Left hindlimb (tissue), 1 donor: ENCODE measurements at regions not wholly inside any gene's neighbourhood (a gene's known extent, or its start where the extent isn't known, plus 50 kb on each side); places are given as distances from the start of the nearest gene placed in this dataset.
A peak's percentile ranks its signal among the peaks of the same experiment; 100 is the strongest.
"Not testable (repeated sequence)": the region's sequence is repeated elsewhere in the genome, so short reads cannot be mapped to it uniquely, and the experiment has no call there.

Experiments used
- DNase-seq: peaks from one replicate; pipeline ENCODE4 v3.0.0-alpha.2; 2018

DNA sequence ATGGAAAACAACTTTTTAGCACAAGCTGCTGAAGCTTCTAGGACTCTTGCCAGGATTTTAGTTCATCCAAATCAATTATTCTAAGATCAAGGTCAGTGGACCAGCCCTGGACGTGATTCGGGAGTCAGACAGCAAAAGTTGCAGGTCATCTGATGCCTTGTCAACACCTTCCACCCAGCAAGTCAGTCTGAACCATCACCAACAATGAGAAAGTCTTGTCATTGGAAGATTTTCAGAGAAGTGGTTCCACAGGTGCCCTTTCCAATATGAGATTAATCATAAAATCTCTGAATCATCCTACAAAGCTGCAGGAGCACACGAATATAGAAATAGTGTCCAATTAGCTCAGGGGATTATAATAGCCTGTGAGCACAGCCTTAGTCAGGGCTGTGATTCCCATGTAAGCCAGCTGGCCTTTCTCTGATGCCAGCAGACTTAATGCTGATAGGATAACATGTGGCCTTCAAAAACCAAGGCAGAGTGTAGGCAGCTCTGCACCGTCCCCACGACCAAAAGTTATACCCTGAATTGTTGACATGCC, 445.0 kb upstream of the TRPC7 start:
- DNase-seq, result no peak

DNA sequence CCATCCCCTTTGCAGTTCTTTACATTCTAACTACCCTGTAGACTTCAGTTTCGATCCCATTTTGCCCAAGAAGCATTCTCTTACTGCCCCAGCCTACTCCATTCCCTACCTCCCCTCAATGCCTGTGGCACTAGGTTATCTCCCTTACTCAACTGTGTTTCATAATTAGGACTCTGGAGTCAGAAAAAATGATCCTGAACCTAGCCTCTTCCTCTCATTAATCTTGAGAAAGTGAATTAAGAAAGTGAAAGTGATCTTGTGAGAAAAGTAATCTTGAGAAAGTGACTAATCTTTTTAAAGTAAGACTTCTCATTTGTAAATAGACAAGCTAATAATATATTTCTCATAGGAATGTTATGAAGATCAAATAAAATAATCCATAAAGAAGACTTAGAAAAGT, 444.0 kb upstream of the TRPC7 start:
- no peak for DNase-seq

DNA sequence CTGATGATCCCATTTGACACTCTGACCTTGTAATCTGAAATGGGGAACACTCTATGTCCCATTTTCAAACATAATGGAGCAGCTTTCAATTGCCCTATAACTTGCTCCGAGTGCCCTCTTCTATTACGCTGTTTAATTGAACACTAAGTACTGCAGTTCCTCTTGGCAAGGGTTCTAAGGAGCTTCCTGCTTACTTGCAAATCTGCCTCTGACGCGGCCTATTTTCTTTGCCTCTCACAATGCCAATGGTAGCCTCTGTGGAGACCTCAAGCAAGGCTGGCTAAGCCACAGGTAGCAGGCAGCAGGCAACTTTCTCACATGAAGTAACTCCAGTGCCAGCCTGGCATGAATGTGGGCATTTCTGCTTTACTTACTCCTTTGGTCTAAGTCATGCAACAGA, 443.4 kb upstream of the TRPC7 start:
- no peak for DNase-seq

DNA sequence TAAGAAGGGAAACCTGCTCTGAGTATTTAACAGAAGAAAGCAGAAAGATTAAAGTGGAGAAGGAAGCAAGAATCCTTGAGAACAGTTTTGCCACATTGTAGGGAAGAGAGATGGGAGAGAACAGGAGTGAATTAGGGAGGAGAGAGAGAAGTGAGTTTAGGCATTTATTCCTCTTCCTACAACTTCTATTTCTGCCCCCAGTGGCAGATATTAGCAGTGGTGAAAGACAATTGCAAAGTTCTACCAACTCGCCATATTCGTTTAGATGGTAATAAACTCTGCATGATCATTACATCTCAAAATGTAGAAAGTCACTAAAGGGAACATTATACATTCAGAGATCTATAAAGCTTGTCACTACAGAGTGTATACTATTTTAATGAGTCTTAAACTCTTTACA, 440.1 kb upstream of the TRPC7 start:
- no peak for DNase-seq

DNA sequence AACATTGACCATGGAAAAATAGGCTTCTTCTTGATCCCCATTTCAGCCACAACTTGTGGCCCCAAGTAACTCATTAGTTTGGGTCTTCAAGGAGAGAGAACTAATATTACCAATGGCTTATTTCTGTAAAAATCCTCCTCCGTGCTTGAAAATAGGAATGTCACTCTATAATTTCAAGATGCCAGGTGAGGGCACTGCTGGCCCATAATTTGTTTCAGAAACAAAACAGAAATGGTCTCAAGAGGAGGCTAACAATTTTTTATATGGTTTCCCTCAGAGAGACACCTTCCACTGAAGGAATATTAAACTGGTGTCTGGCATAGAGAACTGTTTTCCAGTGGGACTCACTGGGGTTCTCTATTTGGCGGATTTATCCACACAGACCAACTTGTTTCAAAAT, 437.0 kb upstream of the TRPC7 start:
- DNase-seq, result no peak

DNA sequence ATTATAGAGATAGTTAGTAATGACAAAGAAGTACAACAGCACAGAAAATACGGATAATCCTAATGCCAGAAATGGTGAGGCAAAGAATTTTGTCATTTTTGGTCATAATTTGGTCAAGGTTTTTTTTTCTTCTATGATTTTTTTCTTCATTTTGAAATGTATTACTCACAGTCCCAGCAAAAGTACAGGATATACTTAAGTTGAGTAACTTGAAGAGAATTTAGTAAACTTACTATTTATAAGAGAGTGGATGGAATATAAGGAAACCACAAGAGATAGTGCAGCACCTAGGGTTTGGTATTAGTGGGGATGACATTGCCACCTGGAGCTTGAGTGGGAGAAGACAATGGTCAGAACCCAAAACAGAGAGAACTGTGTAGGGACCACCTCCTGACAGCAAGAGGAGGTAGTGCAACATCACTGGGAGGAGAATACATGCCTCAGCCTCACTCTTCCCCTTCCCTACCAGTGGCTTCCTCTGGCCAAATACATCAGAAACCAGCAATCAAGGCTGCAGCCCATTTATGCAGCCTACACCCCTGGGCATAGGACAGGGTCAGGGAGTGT, 434.5 kb upstream of the TRPC7 start:
- no peak for DNase-seq

DNA sequence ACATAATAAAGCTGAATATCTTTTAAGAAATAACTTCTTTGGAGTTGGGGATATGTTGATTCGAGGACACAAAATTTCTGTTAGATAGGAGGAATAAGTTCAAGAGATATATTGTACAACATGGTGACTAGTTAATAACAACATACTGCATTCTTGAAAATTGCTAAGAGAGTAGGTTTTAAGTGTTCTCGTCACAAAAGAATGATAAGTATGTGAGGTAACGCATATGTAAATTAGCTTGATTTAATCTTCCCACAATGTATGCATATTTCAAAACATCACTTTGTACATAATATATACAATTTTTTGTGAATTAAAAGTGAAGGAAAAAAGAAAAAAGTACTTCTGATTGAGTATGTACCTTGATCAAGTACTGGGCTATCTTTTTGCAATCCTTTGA, 428.0 kb upstream of the TRPC7 start:
- DNase-seq, result no peak

DNA sequence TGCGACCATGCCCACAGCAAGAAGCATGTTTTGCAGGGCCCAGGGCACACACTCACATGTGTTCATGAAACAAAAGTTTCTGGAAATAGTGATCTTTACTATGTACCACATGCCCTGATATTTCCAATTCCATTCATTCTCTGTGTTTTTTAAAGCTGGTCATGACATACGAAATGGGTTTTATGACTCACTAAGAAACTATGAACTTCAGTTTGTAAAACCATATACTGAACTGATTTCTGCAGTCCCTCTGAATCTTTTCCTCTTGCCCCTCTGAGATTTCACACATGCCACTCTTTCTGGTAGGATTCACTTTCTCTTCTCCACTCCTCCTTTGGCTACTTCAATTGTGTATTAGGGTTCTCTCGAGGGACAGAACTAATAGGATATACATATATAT, 416.1 kb upstream of the TRPC7 start:
- no peak for DNase-seq

DNA sequence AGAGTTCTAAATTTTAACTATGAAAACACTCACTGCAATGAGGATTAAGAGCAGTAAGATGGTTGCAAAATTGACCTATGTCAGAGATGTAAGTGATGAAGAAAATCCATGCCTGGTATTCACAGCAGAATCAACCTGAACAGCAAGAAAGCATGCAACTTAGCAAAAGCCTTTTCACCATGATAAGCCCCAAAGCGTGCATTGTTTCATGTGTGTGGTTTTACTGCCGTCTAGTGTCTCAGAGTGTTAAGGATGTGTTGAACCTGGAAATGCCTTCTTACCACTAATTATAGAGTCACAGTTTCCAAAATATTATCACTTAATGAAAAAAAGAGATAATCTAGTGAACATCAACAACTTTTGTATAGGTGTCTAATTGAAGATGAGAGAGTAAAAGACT, 415.2 kb upstream of the TRPC7 start:
- no peak for DNase-seq

DNA sequence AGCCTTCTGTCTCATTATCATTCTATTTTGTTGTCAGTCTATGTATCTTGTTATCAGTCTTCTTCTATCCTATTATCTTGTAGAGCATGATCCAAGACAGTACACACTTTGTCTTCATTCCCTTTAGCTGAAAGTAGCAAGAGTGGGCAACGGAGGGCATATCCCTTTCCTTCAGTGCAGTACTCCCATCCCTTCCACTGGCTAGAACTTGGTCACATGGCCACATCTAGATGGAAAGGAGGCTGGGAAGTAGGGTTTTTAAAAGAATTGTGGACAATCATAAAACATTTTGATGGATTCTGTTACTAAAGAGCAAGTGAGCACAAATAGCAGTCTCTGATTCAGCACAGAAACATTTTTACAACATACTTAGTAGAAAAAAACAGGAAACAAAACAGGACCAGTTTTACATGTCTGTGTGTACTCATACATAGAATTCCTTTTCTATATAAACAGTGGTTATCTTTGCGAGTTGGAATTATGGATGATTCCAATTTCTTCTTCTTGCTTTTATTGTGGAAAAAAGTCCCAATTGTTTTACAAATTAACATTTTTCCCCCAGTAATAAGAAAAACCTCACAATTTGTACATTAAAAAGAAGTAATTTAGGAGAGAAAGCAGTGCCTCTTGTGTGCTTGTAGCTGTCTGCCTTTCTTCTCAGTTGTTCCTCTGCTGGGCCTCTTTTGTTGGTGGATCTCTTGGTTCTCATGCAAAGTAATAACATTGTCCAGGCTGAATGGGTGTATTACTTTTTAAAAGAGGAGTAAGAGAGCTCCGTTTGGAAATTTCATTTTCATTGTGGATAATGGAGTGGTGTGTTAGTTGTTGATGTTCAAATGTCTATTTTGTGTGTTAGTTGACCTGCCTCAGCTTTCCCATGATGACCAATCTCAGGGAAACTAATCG, 410.9 kb upstream of the TRPC7 start:
- no peak for DNase-seq

DNA sequence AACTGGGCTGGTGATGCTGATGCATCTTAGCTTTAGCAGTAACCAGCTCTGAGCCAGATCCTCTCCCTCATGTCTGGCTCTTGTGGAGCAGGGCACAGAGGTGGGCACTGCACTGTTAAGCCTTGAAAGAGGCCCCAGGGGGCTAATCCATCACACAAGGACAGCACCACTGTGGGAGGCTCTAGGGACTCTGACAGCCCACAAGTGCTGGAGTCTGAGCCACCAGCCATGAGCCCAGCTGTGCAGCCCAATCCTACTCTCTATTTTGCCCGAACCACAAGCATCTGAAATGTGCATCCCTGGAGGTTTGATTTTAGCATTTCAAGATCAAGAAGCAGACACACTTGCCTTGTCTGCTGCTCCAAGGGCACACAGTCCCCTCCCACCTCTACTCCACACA, 407.1 kb upstream of the TRPC7 start:
- DNase-seq, result no peak

DNA sequence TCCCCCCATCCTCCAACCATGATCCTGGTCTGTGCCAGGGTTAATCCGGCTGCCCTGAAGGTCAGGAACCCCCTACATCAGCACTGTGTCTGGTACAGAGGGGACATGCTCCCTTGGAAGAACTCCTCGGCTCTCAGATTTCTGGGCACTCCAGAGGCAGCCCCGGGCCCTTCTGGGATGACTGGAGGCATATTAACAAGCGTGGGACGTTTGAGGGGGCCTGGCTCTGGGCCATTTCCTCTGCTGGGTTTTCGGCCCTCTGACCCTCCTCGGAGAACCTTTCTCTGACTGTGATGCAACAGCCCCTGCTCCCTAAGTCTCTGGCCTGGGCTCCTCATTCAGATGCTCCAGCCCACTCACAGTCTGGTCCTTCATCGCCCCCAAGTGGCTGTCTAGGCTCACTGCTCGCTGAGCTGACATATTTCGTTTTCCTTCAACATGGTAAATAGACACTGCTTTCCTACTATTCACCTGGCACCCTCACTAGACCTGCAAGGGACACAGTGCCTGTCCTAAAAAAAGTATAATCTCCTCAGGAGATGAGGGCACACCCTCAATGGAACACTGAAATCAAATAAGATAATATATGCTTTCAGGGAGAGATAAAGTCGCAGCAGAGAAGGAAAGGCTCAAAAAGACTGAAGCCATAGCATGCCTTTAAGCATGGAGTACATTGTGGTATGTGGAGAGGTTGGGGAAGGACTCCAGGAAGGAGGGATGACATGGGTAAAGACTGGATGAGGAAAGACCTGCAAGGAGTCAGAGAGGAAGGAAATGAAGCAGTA, 404.7 kb upstream of the TRPC7 start:
- DNase-seq, result peak; percentile 65

DNA sequence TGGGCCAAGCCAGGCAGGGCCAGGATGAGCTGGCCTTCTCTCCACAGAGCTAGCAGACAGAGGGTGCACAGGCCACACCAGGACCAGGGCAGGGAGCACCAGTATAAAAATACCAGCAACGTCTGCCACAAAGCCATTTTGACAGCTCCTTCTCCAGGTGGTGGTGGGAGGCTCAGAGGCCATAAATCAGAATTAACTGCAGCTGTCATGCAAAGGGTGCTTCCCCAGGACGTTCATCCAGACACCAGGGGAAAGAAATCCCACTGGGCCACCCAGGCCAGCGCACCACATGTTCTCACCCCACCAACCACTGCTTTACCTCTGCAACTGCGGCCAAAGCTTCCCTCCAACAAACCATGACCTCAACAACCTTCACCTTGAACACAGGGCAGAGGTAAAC, 403.7 kb upstream of the TRPC7 start:
- no peak for DNase-seq

DNA sequence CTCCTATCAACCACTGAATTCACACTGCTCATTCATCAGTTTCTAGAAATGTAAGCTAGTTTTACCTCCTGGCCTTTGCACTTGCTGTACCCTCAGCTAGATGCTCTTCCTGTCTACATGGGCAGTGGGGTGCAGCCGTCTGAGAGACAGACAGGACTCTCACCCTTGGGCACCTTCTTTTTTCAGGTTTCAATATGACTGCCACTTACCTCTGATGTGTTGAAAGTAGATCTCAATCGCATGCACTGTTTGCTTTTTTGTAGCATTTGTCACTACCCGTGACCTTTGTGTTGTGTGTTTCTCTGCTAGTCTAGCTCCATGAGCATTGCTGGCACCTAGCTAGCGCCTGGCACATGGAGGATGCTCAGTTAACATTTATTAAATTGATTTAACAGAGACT, 403.1 kb upstream of the TRPC7 start:
- no peak for DNase-seq

DNA sequence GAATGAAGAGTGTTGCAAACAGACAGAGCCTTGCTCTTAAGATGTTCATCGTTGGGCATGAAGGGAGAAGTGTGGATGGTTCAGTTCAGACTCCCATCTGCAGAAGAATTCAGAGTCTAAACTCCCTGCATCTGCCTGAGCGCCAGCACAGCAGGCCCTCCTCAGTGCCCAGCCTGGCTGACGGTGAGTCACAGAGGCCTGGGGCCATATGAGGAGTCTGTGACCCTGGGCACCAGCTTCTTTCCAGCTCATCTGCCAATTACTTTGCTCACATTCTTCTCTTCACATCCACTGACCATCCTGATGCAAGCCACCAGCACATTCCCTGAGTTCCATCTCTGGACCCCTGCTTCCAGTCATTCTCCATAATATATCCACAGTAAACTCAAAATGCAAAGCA, 401.1 kb upstream of the TRPC7 start:
- no peak for DNase-seq

DNA sequence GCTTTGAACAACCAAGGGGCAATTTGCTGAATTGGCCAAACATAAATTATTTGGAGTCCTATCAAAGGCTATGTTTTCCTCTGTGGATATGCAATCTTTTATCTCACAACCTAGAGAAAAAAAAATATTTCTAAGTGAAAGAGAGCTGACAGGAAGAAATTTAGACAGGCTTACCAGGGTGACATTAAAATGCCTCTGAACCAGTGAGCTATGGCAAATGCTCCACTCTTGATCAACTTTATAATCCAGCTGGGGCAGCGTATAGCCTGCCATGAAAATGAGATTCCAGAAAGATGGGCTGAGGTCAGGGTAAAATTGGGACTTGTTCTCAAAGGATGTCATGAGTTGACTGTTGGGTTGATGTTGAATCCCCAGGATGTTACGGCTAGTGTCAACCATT, 399.3 kb upstream of the TRPC7 start:
- DNase-seq, result no peak

DNA sequence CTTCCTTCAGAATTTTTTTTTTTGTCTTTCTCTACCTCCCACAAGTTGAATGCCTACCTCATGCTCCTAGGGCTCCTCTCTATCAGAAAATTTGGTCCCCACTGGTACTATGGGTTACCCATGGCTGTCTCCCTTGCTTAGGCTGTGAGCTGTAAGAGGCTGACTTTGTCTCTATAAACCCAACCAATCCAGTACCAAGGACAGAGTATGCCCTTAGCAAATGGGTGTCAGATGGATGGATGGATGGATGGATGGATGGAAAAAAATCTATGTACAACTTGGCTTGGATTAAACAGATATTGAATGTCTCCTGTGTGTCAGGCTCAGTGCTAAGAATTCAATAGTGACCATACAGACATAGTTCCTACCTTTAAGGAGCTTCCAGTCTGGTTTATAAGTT, 398.2 kb upstream of the TRPC7 start:
- no peak for DNase-seq

DNA sequence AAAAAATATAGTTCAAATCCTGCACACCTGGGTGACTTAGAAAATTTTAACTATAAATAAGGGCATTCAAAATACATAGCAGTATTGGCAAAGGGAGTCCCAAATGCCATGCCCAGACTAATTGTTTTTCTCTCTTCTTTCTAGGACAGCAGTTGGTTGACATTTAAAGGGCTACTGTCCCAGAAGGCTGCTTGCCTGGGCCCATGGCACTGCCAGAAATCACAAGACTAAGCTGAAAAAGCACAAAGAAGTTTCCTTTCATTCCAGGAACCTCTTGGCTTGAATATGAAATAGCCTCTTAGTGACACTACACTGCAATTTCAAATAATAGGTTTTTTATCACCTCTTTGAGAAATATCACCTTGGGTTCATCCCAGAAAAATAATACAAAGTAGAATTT, 388.9 kb upstream of the TRPC7 start:
- no peak for DNase-seq

DNA sequence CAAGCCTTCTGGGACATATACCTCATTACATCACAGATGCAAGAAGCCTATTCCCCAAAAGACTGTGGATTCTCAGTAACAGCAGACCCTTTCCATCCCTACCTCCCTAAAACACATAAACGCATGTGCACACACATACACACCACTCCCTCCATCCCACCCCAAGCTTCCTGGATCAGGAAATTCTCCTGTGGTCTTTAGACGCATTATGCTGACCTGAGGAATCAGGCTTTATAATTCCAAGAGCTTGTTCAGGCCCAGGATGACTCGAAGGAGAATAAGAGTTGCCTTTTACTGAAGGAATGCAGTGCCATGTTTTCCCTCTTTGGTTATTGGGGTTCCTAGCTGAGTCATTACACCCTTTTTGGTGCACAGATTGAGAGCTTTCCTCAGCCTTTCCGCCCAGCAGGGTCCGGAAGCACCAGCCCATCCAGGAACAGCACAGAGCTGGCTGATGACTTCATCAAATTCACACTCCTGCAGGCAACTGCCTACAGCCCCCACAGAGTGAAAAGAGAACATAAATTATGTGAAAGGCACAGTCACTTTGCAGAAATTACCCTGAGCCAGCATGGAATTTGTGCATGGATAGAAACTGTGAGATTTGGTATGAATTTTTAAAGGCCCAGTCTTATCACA, 385.0 kb upstream of the TRPC7 start:
- DNase-seq, result no peak

DNA sequence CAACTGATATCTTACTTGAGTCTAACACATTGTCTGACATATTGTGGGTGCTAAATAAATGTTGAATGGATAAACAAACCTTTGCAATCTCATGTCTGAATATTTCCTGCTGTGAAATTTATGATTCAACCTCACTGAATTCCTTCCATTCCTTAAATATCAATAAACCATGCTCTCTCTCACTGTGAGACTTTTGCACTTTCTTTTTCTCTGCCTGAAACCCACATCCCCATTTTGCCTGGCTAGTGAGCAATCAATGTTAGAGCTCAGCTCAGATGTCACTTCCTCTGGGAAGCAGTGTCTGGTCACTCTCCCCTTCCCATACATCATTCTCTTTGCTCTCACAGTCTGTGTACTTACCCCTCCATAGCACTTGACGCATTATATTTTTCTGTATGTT, 383.7 kb upstream of the TRPC7 start:
- DNase-seq, result no peak

DNA sequence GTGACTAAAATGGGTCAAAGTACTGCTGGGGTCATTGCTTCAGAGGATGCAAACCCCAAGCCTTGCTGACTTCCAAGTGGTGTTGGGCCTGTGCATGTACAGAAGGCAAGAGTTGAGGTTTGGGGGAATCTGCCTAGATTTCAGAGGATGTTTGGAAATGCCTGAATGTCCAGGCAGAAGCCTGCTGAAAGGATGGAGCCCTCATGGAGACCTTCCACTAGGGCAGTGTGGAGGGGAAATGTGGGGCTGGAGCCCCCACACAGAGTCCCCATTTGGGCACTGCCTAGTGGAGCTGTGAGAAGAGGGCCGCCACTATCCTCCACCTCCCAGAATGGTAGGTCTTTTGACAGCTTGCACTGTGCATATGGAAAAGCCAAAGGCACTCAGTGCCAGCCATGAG, 377.7 kb upstream of the TRPC7 start:
- no peak for DNase-seq

DNA sequence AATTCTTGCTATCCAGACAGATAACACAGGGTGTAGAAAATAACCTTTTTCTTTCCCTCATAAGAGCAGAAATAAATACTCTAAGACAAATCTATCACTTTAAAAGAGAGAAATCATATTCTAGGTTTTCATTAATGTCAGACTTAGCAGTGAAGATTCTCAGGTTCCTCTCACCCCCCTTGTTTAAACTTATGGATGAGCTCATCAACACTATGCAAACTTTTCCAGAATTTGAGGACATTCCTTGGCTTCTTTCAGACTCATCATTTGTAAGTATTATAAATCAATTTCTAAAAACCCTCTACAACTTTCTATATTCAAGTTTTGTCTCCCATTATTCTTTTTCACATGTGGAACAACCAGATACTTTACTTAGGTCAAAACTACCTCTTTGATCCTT, 374.9 kb upstream of the TRPC7 start:
- no peak for DNase-seq

DNA sequence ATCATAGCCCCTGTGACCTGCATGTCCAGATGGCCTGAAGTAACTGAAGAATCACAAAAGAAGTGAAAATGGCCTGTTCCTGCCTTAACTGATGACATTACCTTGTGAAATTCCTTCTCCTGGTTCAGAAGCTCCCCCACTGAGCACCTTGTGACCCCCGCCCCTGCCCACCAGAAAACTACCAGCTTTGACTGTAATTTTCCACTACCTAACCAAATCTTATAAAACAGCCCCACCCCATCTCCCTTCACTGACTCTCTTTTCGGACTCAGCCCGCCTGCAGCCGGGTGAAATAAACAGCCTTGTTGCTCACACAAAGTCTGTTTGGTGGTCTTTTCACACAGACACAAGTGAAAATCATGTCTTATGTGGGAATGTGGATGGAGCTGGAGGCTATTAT, 373.9 kb upstream of the TRPC7 start:
- DNase-seq, result not testable (repeated sequence)
